MCF 10A (cell line): ENCODE measurements at regions not wholly inside any gene's neighbourhood (a gene's known extent, or its start where the extent isn't known, plus 50 kb on each side); places are given as distances from the start of the nearest gene placed in this dataset.
"Not testable (repeated sequence)": the region's sequence is repeated elsewhere in the genome, so short reads cannot be mapped to it uniquely, and the experiment has no call there.

ENCODE experiments used
- BruUV-seq: library from RNA; stranded (reverse); fragments of 400-500 nt; replicated peaks from 2 replicates; lab custom pipeline; 2021; lab: Mats Ljungman, UMichigan
- CTCF ChIA-PET: fragments of 300-600 bp; sonication (Branson Sonifier 250); formaldehyde crosslinking; extraction: SDS; loops from one replicate; lab custom pipeline; 2021; ENCODE audit warnings: antibody characterized with exemption, inconsistent platforms; lab: Yijun Ruan, JAX
- POLR2A ChIA-PET: fragments of 300-600, 350-650 bp; sonication (Branson Sonifier 250); formaldehyde crosslinking; extraction: SDS; loops from one replicate; lab custom pipeline; 2020; ENCODE audit warnings: antibody characterized with exemption, inconsistent platforms; lab: Yijun Ruan, JAX
- DNase-seq: peaks from one replicate; pipeline ENCODE4 v3.0.0-alpha.2; 2018; ENCODE audit not compliant: unreplicated experiment
- H3K27ac Mint-ChIP-seq: one replicate; pipeline ENCODE4 v1.8.0; 2022; ENCODE audit warnings: mild to moderate bottlenecking, low read depth, mixed read lengths; ENCODE audit not compliant: unreplicated experiment
- H3K27me3 Mint-ChIP-seq: one replicate; pipeline ENCODE4 v1.8.0; 2022; ENCODE audit warnings: mixed read lengths; ENCODE audit not compliant: insufficient read depth, unreplicated experiment
- H3K36me3 Mint-ChIP-seq: one replicate; pipeline ENCODE4 v1.8.0; 2022; ENCODE audit warnings: mild to moderate bottlenecking, moderate library complexity, mixed read lengths; ENCODE audit not compliant: insufficient read depth, unreplicated experiment
- H3K4me1 Mint-ChIP-seq: one replicate; pipeline ENCODE4 v1.8.0; 2022; ENCODE audit warnings: mixed read lengths; ENCODE audit not compliant: insufficient read depth, unreplicated experiment
- H3K4me3 Mint-ChIP-seq: one replicate; pipeline ENCODE4 v1.8.0; 2022; ENCODE audit warnings: mild to moderate bottlenecking, moderate library complexity, mixed read lengths; ENCODE audit not compliant: unreplicated experiment
- H3K9me3 Mint-ChIP-seq: one replicate; pipeline ENCODE4 v1.8.0; 2022; ENCODE audit warnings: mixed read lengths; ENCODE audit not compliant: unreplicated experiment
- intact Hi-C: fragments of 100-400 bp; cut with micrococcal nuclease; formaldehyde crosslinking; loops from 2 replicates; pipeline ENCODE4 v1.14.1; 2022
- TF ChIP-seq, protein P1 (sequence below): fragments of 200-600 bp; IDR thresholded peaks from one replicate; pipeline ENCODE4 v1.8.0; 2022; ENCODE audit warnings: antibody characterized with exemption, mild to moderate bottlenecking; ENCODE audit not compliant: unreplicated experiment

DNA sequence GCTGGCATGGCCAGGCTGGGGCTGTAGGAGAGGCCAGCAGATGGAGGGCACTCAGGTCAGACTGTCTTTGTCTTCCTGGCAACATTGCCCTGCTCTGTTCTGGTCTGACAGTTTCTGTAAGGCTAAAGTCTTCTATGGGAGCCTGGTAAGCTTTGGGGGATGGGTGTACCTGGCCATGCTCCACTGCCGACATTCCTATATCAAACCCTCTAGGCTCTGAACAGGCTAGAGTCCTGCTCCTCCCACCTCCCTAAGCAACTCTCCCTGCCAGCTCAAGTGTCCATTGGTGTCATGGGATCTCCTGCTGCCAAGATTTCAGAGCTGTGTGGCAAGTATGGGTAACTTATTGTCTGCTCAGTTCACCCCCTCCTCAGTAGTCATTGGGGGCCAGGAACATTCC lies 163.5 kb upstream of the UGT8 start:
- Mint-ChIP-seq H3K4me1 (no peaks in the 10 kb centered on the region), H3K27me3 (peaks cover 32% of the 10 kb centered on the region), H3K36me3 (no peaks in the 10 kb centered on the region), H3K27ac (no peak overlapping the region), H3K9me3 (peaks cover 8% of the 10 kb centered on the region), H3K4me3 (no peak overlapping the region)
- intact Hi-C loops, result no loop called here
- no TSS peak for BruUV-seq
- ChIA-PET CTCF (no interaction called here), POLR2A (interaction anchor here (0.7 kb wide), 1 partner anchor 9 kb away, joined by 3 read pairs; no protein-coding TSS in a partner anchor)
- no peak for DNase-seq
- TF ChIP-seq, protein P1, sequence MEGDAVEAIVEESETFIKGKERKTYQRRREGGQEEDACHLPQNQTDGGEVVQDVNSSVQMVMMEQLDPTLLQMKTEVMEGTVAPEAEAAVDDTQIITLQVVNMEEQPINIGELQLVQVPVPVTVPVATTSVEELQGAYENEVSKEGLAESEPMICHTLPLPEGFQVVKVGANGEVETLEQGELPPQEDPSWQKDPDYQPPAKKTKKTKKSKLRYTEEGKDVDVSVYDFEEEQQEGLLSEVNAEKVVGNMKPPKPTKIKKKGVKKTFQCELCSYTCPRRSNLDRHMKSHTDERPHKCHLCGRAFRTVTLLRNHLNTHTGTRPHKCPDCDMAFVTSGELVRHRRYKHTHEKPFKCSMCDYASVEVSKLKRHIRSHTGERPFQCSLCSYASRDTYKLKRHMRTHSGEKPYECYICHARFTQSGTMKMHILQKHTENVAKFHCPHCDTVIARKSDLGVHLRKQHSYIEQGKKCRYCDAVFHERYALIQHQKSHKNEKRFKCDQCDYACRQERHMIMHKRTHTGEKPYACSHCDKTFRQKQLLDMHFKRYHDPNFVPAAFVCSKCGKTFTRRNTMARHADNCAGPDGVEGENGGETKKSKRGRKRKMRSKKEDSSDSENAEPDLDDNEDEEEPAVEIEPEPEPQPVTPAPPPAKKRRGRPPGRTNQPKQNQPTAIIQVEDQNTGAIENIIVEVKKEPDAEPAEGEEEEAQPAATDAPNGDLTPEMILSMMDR, result no peak

DNA sequence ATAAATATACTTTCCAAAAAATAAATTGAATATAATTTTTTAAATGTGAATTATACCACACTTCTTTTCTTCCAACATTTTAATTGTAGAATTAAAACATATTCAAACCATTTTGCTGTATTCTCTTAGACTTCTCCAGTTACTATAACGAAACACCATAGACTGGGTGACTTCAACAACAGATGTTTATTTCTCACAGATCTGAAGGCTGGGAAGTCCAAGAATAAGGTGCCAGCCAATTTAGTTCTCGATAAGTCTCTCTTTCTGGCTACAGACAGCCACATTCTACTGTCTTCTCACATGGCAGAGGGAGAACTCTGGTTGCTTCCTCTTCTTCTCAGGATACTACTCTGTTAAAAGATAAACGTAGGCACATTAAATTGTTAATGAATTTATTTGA lies 155.8 kb upstream of the UGT8 start:
- CTCF ChIA-PET, result no interaction called here
- intact Hi-C loops, result no loop called here
- no peak for DNase-seq
- no peaks in the 10 kb centered on the region for H3K36me3 Mint-ChIP-seq
- H3K4me1 Mint-ChIP-seq, result no peaks in the 10 kb centered on the region
- no peak overlapping the region for H3K4me3 Mint-ChIP-seq
- POLR2A ChIA-PET, result no interaction called here
- no peak overlapping the region for H3K27ac Mint-ChIP-seq
- TF ChIP-seq, protein P1, result no peak
- peaks cover 45% of the 10 kb centered on the region for H3K27me3 Mint-ChIP-seq
- BruUV-seq, result no TSS peak
- no peaks in the 10 kb centered on the region for H3K9me3 Mint-ChIP-seq

DNA sequence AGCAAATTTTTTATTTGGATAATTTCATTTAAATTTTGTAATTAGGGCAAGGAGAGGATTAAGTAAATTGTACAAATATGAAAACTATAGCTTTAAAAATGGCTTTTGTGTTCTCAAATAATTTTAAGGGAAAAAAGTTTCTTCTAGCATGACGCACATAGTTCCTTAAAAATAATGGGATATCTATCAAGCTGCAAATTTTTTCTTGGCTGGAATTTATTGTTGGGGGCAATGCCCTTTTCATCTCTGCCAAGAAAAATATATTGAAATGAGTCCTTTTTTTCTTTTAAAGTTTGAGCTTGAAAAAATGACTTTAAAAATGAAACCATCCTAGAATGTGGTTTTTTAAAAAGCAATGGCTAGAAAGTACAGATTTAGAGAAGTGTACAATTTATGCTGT lies 154.4 kb upstream of the UGT8 start:
- H3K4me1 Mint-ChIP-seq, result no peaks in the 10 kb centered on the region
- POLR2A ChIA-PET, result interaction anchor here (1.5 kb wide), 1 partner anchor 9 kb away, joined by 3 read pairs; no protein-coding TSS in a partner anchor

DNA sequence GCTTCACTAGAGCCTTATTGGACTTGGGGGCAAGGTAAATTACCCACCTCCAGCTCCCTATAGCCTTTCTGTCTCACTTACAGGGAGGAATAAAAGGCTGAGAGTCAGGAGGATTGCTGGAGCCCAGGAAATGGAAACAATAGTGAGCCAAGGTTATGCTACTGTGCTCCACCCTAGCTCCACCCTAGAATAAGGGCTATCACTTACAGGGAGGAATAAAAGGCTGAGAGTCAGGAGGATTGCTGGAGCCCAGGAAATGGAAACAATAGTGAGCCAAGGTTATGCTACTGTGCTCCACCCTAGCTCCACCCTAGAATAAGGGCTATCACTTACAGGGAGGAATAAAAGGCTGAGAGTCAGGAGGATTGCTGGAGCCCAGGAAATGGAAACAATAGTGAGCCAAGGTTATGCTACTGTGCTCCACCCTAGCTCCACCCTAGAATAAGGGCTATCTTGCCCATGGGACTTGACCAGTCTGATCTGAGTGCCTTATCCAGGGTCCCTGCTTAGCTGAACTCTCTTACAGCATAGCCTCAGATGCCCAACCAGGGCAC lies 150.6 kb upstream of the UGT8 start:
- DNase-seq, H3K9me3 Mint-ChIP-seq, BruUV-seq, H3K4me1 Mint-ChIP-seq, intact Hi-C loops, POLR2A ChIA-PET, H3K36me3 Mint-ChIP-seq, H3K27ac Mint-ChIP-seq, H3K4me3 Mint-ChIP-seq: not testable (repeated sequence)
- CTCF ChIA-PET, result interaction anchor here (0.6 to 2.0 kb wide), 3 partner anchors 9 to 279 kb away, joined by 4 read pairs; no protein-coding TSS in a partner anchor
- peaks cover 44% of the 10 kb centered on the region for H3K27me3 Mint-ChIP-seq

More for the DNA sequence above, 154.4 kb upstream of the UGT8 start:
- intact Hi-C loops, result no loop called here
- H3K27me3 Mint-ChIP-seq, result peaks cover 47% of the 10 kb centered on the region
- no peaks in the 10 kb centered on the region for H3K9me3 Mint-ChIP-seq
- no peaks in the 10 kb centered on the region for H3K36me3 Mint-ChIP-seq
- DNase-seq, result no peak
- no peak overlapping the region for H3K4me3 Mint-ChIP-seq
- no peak overlapping the region for H3K27ac Mint-ChIP-seq
- CTCF ChIA-PET, result no interaction called here
- TF ChIP-seq, protein P1, result no peak
- no TSS peak for BruUV-seq

DNA sequence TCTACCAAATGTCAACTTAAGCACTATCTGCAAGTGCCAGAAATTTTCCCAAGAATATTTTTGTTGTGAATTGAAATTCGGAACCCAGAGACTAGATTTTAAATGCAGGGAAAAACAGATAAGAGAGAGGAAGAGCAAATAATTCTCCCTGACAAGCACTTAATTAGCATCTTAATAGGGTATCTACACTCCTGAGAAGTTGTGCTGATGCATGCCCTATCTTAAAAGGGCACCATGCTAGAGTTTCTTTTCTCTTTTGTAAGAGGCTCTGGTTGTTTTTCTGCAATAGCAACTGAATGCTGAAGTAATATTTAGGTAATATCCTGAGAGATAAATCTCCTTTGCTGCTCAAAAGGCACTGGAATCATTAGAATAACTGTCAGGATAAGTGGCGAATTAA lies 139.9 kb upstream of the UGT8 start:
- Mint-ChIP-seq H3K4me3 (no peak overlapping the region), H3K36me3 (no peaks in the 10 kb centered on the region), H3K9me3 (no peaks in the 10 kb centered on the region), H3K4me1 (no peaks in the 10 kb centered on the region), H3K27ac (no peak overlapping the region), H3K27me3 (peaks cover 32% of the 10 kb centered on the region)
- TF ChIP-seq, protein P1, result no peak
- no peak for DNase-seq
- POLR2A ChIA-PET, result no interaction called here
- CTCF ChIA-PET, result no interaction called here
- intact Hi-C loops, result no loop called here
- BruUV-seq, result no TSS peak
